ENCODE measurements at regions not wholly inside any gene's neighbourhood (a gene's known extent, or its start where the extent isn't known, plus 50 kb on each side); places are given as distances from the start of the nearest gene placed in this dataset.
"Not testable (repeated sequence)": the region's sequence is repeated elsewhere in the genome, so short reads cannot be mapped to it uniquely, and the experiment has no call there.

DNA sequence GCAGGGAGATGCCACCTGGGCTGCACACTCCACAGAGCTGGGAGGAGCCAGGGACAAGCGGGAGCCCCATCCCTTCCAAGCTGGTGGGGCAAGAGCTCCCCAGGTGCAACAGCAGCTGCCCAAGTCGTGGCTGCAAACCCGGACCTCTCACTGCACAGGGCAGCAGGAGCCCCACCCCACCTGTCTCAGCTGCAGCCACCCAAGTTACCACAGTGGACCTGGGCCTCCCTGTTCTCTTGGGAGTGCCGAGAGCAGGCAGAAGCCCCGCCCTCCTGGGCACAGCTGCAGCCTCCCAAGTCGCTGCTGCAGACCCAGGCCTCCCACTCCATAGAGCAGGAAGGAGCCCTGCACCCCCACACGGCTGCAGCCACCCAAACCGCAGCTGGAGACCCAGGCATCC is 374.1 kb upstream of the ACO1 start:
- no peak for DNase-seq (ENCODE audit: low read depth)

DNA sequence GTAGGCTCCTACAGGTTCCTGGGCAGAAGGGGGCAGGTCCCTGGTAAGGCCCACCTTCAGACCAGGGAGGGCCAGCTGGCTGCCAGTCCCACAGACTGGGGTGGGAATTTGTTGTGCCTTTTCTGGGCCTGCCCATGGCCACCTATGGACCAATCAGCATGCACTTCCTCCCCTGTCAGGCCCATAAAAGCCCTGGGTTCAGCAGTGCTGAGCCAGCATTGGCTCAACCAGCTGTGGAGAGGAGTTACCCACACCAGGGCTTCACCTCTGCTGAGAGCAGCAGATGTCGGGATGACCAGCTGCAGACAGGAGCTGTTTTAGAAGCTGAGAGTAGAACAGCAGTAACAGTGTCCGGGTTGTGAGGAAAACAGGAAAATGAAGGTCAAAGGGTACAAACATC is 373.4 kb upstream of the ACO1 start:
- DNase-seq (ENCODE audit: low read depth), result no peak

- no peak for DNase-seq (ENCODE audit: low read depth)
Measured at GRCh38 chr9:32015795-32016194, 368.6 kb upstream of the ACO1 start.

DNA sequence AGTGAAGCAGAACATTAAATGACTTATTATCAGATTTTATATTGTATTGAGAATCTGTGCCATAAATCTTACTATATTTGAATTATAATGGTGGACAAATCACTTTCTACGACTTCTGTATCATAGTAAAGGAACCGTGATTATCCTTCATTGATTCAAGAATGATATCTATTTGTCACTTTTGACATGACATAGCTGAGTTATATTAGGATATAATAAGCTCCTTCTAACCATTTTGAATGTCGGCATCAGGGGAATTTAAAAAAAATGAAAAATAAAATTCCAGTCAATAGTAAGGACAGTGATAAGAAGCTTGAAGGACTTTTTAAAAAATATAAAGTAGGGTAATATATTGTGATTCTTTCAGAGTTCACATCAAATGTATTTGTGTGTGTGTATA is 338.9 kb upstream of the ACO1 start:
- no peak for DNase-seq (ENCODE audit: low read depth)

DNA sequence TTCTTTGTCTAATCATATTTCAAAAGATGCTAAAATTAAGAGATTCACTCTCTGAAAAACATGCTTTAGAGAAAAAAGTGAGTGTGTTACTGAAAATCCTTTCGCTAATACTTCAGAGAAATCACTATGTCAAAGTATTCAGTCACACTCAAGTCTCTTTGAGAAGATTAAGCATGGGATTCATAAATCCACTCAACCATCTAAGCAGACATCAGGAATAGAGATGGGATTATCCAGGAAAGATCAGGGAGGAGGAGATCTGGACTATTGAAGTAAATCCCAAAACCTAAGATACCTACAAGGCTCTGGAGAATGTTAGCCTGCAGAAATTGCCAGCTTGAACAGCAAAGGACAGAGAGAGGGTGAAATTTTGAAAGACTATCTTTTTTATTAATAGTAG is 317.2 kb upstream of the ACO1 start:
- DNase-seq (ENCODE audit: low read depth), result no peak

- no peak for DNase-seq (ENCODE audit: low read depth)
Measured at GRCh38 chr9:32069169-32069813, 315.2 kb upstream of the ACO1 start.

GRCh38 chr9:32069969-32070368 is 314.5 kb upstream of the ACO1 start:
- no peak for DNase-seq (ENCODE audit: low read depth)

DNA sequence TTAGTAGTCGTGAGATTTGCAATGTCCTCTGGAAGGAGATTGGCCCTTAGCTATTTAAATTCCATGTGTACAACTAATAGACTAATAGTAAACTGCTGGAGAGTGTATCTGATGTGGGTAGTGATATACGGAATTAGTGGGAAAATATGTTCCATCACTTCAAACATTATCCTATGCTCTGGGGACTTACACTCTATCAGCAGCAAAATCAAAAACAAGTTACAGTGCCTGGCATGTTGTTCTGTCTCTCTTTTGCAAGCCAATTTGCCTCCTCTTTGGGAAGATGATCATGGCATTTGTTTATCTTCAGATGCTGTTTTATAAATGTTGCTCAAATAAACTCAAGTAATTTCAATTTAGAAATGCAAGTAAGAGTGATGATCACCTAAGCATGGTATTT is 311.9 kb upstream of the ACO1 start:
- DNase-seq (ENCODE audit: low read depth), result no peak

- no peak for DNase-seq (ENCODE audit: low read depth)
Measured at GRCh38 chr9:32092031-32092430, 292.4 kb upstream of the ACO1 start.

DNA sequence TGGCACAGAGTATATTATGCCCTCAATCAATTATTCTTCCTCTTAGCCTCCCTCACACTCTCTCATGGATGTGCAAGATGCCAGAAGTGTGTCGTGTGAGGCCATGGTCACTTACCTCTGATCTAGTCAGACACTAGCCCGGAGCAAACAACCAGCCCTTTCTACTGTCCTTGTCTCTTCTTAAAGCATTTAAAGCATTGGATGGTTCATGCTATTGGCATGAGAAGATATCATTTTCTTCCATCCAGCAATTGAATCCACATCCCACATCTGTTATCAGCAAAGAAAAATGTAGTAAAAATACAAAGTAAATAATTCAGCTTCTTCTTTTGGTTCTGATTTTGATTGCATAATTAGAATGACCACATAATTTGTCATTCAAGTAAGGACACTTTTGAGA is 267.2 kb upstream of the ACO1 start:
- no peak for DNase-seq (ENCODE audit: low read depth)

DNA sequence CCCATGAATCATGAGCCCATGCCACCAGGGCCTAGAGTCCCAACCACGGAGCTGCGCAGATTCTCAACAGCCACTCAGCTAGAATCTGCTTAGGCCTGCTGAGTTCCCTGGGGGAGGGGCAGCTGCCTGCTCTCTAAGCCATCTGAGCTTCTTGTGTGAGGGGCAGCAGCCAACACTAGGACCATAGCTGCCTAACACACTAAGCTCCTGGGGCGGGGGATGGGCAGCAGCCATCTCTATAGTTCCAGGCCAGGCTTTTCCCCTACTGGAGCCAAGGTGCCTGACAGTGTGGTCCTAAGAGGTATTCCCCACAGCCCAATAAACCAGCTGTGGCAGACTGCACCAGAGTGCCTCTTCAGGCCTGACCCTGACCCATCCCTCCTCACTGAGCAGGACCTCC is 255.9 kb upstream of the ACO1 start:
- DNase-seq (ENCODE audit: low read depth), result no peak

GRCh38 chr9:32130709-32131108 is 253.7 kb upstream of the ACO1 start:
- not testable (repeated sequence) for DNase-seq (ENCODE audit: low read depth)

GRCh38 chr9:32136700-32137339 is 247.6 kb upstream of the ACO1 start:
- DNase-seq (ENCODE audit: low read depth), result no peak

GRCh38 chr9:32142074-32142473 is 242.4 kb upstream of the ACO1 start:
- no peak for DNase-seq (ENCODE audit: low read depth)

DNA sequence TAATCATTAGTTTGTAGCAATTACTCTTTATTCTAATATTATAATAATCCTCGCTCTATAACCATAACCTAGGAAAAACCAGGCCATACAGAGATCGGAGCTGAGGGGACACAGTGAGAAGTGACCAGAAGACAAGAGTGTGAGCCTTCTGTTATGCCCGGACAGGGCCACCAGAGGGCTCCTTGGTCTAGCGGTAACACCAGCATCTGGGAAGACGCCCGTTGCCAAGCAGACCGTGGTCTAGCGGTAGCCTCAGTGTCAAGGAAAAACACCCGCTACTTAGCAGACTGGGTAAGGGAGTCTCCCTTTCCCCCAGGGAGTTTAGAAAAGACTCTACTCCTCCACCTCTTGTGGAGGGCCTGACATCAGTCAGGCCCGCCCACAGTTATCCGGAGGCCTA is 235.9 kb upstream of the ACO1 start:
- DNase-seq (ENCODE audit: low read depth), result not testable (repeated sequence)

- no peak for DNase-seq (ENCODE audit: low read depth)
Measured at GRCh38 chr9:32161209-32161608, 223.2 kb upstream of the ACO1 start.

- DNase-seq (ENCODE audit: low read depth), result no peak
Measured at GRCh38 chr9:32161720-32162119, 222.7 kb upstream of the ACO1 start.

- not testable (repeated sequence) for DNase-seq (ENCODE audit: low read depth)
Measured at GRCh38 chr9:32166316-32166715, 218.1 kb upstream of the ACO1 start.

DNA sequence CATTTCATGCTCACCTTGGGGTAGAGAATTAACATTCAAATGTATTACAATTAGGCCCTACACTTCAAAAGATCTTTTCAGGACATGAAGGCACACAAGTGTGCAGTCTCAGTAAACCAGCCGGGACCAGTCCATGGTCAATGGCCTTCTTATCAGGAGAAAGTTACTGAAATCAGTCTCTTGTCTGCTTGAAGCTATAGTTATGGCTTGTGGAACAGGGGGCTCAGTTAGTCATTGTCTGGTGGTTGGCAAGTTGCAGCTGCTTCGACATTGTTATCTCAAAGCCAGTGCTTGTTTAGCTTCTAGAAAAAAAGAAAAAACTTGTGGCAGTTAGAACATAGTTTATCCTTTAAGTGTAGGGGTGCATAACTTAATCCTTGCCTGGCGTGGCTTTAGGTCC is 213.1 kb upstream of the ACO1 start:
- DNase-seq (ENCODE audit: low read depth), result no peak

- DNase-seq (ENCODE audit: low read depth), result no peak
Measured at GRCh38 chr9:32172256-32172655, 212.2 kb upstream of the ACO1 start.

DNA sequence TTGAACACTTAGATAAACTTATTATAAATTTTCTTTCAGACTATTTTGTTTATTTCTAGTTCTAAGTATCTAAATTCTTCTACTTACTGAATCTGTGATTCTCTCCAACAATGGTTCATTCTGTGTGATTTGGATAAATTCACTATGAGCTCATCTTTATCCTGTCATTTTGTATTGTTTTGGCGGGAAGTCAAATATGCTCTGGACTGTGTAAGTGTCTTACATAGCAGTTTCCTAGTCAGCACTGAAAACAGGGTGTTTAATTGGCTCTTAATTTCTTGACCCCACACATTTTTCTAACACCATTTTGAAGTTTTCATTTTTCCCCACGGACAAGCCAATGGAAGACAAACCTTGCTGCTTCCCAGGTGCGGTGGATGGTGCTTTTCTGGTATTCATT is 207.0 kb upstream of the ACO1 start:
- no peak for DNase-seq (ENCODE audit: low read depth)

GRCh38 chr9:32180597-32180996 is 203.8 kb upstream of the ACO1 start:
- DNase-seq (ENCODE audit: low read depth), result no peak

DNA sequence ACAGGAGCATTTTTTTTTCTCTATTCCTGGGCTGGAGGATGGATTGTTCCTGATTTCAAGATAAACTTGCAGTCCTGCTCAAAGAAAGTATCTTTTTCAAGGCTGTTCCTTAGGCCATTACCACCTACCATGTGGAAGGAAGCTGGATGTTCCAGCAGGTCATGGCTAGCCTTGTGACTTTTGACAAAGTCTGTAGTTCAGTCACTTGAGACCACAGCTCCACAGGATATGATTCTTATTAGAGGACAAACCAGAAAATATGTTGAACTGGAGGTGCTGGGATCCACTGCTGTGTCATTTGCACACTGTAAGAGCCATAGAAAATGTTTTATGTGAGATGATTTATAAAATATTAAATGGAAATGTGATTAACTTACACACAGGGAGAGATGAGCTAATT is 184.2 kb upstream of the ACO1 start:
- no peak for DNase-seq (ENCODE audit: low read depth)

DNA sequence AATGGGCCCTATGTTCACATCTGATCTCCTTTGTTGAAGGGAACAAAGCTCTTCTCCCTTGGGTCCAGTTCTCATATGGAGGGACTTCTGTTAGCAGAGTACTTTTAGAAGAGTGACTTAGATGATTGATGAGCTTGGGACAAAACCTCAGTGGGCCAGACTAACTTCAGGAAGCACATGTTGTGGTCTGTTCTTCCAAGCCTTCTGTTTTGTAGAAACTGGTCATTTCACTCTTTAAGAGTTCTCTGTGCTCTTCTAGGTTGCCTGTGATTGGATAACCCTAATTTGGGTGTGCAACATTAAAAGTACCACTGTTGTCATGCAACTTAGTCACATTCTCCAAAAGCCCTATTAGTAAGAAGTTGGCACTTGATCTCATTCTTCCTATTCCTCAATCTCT is 183.5 kb upstream of the ACO1 start:
- DNase-seq (ENCODE audit: low read depth), result no peak
